AG09319 (cell line): ENCODE measurements at regions not wholly inside any gene's neighbourhood (a gene's known extent, or its start where the extent isn't known, plus 50 kb on each side); places are given as distances from the start of the nearest gene placed in this dataset.

ENCODE experiments used
- DNase-seq: peaks from one replicate; pipeline ENCODE4 v3.0.0-alpha.2; 2010; ENCODE audit warnings: low read depth; ENCODE audit errors: extremely low read depth
- TF ChIP-seq, protein P1 (sequence below): IDR thresholded peaks from 2 replicates; pipeline ENCODE4 v1.5.1; 2011; ENCODE audit warnings: low read depth, mild to moderate bottlenecking, inconsistent platforms, low read length, moderate library complexity

DNA sequence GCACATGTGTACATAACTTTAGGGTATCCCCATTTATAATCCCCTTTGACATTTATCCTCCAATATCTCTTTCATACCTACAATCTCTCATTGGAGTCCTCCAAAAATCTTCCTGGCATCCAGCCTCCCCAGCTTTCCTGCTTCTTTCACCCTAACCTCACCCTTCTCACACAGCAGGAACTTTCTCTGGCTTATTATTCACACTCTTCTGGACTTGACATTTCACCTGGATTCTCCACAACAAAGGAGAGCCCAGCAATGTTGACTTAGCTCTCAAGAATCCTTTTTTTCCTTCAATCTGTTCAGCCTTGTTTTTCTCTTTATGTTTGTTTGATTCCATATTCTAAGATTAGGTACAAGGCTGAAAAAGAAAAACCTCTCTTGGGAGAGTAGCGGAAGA is 783.6 kb upstream of the ACVR2A start:
- DNase-seq = no peak
- TF ChIP-seq, protein P1, sequence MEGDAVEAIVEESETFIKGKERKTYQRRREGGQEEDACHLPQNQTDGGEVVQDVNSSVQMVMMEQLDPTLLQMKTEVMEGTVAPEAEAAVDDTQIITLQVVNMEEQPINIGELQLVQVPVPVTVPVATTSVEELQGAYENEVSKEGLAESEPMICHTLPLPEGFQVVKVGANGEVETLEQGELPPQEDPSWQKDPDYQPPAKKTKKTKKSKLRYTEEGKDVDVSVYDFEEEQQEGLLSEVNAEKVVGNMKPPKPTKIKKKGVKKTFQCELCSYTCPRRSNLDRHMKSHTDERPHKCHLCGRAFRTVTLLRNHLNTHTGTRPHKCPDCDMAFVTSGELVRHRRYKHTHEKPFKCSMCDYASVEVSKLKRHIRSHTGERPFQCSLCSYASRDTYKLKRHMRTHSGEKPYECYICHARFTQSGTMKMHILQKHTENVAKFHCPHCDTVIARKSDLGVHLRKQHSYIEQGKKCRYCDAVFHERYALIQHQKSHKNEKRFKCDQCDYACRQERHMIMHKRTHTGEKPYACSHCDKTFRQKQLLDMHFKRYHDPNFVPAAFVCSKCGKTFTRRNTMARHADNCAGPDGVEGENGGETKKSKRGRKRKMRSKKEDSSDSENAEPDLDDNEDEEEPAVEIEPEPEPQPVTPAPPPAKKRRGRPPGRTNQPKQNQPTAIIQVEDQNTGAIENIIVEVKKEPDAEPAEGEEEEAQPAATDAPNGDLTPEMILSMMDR = no peak

DNA sequence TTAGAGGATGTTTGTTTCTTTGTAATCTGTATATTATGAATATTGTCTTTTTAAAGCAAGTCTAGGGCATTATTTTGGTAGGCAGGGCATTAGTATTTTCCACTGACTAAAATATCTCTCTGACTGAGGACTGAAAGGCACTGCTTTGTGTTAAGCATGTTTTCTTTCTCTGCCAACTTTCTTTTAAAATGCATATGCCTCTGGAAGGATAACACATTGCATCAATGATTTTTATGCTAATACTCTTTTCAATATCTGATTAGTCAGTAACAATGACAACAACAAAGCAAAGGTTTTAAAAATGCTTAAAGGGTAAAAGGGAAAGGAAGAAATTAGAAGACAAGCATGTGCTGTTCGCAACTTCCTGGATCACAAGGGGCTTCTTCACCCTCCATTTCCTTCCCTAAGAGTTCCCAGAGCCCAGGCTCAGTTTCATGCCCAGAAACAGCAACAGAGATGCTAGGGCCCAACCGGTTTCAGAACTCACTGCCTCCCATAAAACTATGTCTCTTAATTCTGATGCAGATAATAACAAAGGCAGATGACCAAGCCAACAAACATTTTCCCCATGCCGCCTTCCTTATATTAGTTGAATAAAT is 786.8 kb upstream of the ACVR2A start:
- DNase-seq = no peak
- TF ChIP-seq, protein P1 = no peak

DNA sequence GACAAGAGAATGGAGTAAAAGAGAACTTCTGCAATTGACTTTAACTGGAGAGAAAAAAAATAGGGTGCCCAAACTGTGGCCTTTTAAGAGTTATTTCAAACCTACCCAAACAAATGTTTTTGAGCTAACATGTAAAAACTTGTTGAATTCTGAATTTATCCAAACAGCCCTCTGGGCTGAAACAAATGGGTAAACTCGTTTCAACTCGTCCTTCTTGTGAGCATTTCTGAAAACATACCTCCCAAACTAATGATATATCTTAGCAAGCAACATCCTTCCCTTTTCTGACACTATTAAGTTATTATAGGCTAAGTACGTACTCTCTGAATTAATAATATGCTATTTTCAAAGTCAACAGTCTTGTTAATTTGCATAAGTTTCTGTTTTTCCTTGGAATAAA is 793.0 kb upstream of the ACVR2A start:
- DNase-seq = no peak
- TF ChIP-seq, protein P1 = no peak

DNA sequence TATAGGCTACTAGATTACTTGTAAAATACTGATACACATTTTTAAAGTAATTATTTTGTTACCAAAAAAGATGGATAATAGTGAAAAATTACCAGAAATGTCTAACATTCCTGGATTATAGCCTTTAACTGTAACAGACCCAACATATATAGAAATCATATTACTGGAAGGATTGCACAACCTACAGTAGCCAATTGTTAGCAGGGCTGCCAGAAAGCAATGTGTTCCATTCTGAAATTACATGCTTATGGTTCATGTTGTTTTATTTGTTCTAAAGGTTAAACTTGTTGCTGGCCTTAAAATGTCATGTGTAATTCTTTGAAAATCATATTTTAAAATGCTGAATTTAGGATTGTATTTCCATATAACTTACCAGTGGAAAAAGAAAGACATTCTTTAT is 793.6 kb upstream of the ACVR2A start:
- peak; percentile 39 for DNase-seq
- TF ChIP-seq, protein P1 = no peak

DNA sequence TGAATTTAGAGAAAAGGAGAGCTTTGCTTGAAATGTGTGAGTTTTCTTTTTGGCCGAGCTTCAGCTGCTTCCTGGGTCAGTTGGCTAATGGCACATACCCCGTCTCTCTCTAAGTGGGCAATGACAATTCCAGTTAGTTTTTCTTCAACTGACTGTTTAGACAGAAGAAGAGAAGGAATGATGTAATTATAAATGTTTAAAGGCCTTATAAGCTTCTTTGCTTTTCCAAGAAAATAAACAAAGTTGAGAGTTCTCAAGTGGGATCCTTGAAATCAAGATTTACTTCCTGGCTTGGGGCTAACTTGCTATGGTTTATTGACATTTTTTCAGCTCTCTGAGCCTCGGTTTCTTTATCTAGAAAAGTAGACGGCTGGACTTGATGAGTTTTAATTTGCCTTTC is 794.9 kb upstream of the ACVR2A start:
- DNase-seq = peak; percentile 45
- TF ChIP-seq, protein P1 = no peak

DNA sequence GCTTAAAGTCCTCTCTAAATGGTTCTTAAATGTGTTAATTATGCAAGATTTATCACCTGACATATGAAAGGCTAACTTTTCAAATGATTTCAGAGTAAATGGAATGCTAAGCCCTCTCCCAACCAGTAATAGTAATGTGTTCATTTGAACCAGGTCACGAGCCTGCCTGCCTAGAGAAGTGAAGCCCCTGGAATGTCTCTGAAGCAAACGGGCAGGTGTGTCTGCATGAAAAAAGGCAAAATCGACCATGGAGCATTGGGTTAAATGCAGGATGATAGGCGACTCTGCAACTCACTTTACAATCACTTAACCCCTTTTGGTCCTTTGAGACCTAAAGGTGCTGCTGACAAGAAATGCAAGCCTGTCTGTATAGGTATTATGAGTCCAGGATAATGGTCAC is 798.4 kb upstream of the ACVR2A start:
- TF ChIP-seq, protein P1 = no peak
- no peak for DNase-seq

DNA sequence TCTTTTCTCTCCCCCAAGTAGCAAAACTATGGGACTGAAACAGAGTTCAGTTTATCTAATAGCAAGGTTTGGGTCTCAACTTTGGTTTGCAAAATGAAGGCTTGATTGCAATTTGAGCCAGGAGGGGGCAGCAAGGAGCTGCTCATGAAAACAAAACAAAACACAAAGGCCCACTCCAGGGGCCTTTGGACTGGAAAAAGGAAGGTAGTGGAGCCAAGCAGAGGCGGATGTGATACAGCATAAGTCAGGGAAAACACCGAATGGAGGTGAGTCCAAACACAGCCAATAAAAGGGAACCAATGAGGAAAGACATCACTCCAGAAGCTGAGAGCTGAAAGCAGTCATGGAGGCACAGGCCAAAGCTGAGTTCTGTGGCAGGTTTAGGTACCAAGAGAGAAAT is 799.7 kb upstream of the ACVR2A start:
- TF ChIP-seq, protein P1 = peak; percentile 62
- no peak for DNase-seq
